Neural crest cell (in vitro differentiated cells): ENCODE measurements at regions not wholly inside any gene's neighbourhood (a gene's known extent, or its start where the extent isn't known, plus 50 kb on each side); places are given as distances from the start of the nearest gene placed in this dataset.

Experiments
- DNase-seq: peaks from one replicate; pipeline ENCODE4 v3.0.0; 2021; ENCODE audit warnings: low read depth, mixed read lengths, low spot score
- H3K27ac Mint-ChIP-seq: one replicate; pipeline ENCODE4 v1.8.0; 2021; ENCODE audit warnings: mild to moderate bottlenecking, mixed read lengths; ENCODE audit not compliant: unreplicated experiment
- H3K27me3 Mint-ChIP-seq: 2 replicates; pipeline ENCODE4 v1.8.0; 2021; ENCODE audit warnings: low read depth, mild to moderate bottlenecking, mixed read lengths
- H3K36me3 Mint-ChIP-seq: 2 replicates; pipeline ENCODE4 v1.8.0; 2021; ENCODE audit warnings: low read depth, mild to moderate bottlenecking, mixed read lengths
- H3K4me1 Mint-ChIP-seq: 2 replicates; pipeline ENCODE4 v1.8.0; 2021; ENCODE audit warnings: mixed read lengths
- H3K4me3 Mint-ChIP-seq: one replicate; pipeline ENCODE4 v1.8.0; 2021; ENCODE audit warnings: mild to moderate bottlenecking, mixed read lengths
- H3K9me3 Mint-ChIP-seq: 2 replicates; pipeline ENCODE4 v1.8.0; 2021; ENCODE audit warnings: mixed read lengths
- CTCF ChIP-seq: fragments of 200-600 bp; sonication (generic); conservative IDR thresholded peaks from 2 replicates; pipeline ENCODE4 v1.5.0; 2021; ENCODE audit warnings: antibody characterized with exemption, mild to moderate bottlenecking

- DNase-seq, result no peak
- peaks cover 13% of the 10 kb centered on the region for H3K4me1 Mint-ChIP-seq
- H3K9me3 Mint-ChIP-seq, result no peaks in the 10 kb centered on the region
- no peaks in the 10 kb centered on the region for H3K27me3 Mint-ChIP-seq
- H3K4me3 Mint-ChIP-seq, result no peak overlapping the region
- H3K36me3 Mint-ChIP-seq, result peaks cover 2% of the 10 kb centered on the region
- H3K27ac Mint-ChIP-seq, result no peak overlapping the region
- no peak for TF ChIP-seq CTCF
These were observed 178.9 kb downstream of the METTL4 start for GRCh38 chr18:2392446-2392845.

- no peak for DNase-seq
- peaks cover 2% of the 10 kb centered on the region for H3K36me3 Mint-ChIP-seq
- no peak for TF ChIP-seq CTCF
- H3K27ac Mint-ChIP-seq, result no peak overlapping the region
- no peaks in the 10 kb centered on the region for H3K9me3 Mint-ChIP-seq
- no peak overlapping the region for H3K4me3 Mint-ChIP-seq
- H3K27me3 Mint-ChIP-seq, result no peaks in the 10 kb centered on the region
- H3K4me1 Mint-ChIP-seq, result peaks cover 13% of the 10 kb centered on the region
These were observed 176.6 kb downstream of the METTL4 start for GRCh38 chr18:2394684-2395083.

- Mint-ChIP-seq H3K4me3 (no peak overlapping the region), H3K4me1 (peaks cover 13% of the 10 kb centered on the region), H3K27me3 (no peaks in the 10 kb centered on the region), H3K36me3 (no peaks in the 10 kb centered on the region), H3K27ac (no peak overlapping the region), H3K9me3 (no peaks in the 10 kb centered on the region)
- TF ChIP-seq CTCF, result no peak
- DNase-seq, result no peak
These were observed 175.7 kb downstream of the METTL4 start for GRCh38 chr18:2395427-2396161.

- peaks cover 13% of the 10 kb centered on the region for H3K4me1 Mint-ChIP-seq
- no peak overlapping the region for H3K27ac Mint-ChIP-seq
- H3K9me3 Mint-ChIP-seq, result peaks cover 5% of the 10 kb centered on the region
- H3K36me3 Mint-ChIP-seq, result no peaks in the 10 kb centered on the region
- no peak overlapping the region for H3K4me3 Mint-ChIP-seq
- no peak for DNase-seq
- TF ChIP-seq CTCF, result no peak
- no peaks in the 10 kb centered on the region for H3K27me3 Mint-ChIP-seq
These were observed 175.2 kb downstream of the METTL4 start for GRCh38 chr18:2396162-2396505.

GRCh38 chr18:2400701-2401196, 170.6 kb downstream of the METTL4 start:
- TF ChIP-seq CTCF, result no peak
- no peak overlapping the region for H3K27ac Mint-ChIP-seq
- no peaks in the 10 kb centered on the region for H3K36me3 Mint-ChIP-seq
- DNase-seq, result no peak
- H3K4me1 Mint-ChIP-seq, result no peaks in the 10 kb centered on the region
- peaks cover 7% of the 10 kb centered on the region for H3K9me3 Mint-ChIP-seq
- no peak overlapping the region for H3K4me3 Mint-ChIP-seq
- H3K27me3 Mint-ChIP-seq, result no peaks in the 10 kb centered on the region
